Esophagus muscularis mucosa (tissue), 4 donors: ENCODE measurements at regions not wholly inside any gene's neighbourhood (a gene's known extent, or its start where the extent isn't known, plus 50 kb on each side); places are given as distances from the start of the nearest gene placed in this dataset.

ENCODE experiments used
- CTCF ChIP-seq, 3 experiments: fragments of 200-600 bp in 2 of 3; fragments of 450-650 bp in 1 of 3; sonication (generic) in 2 of 3; IDR thresholded peaks; one replicate each; pipeline ENCODE4 v1.5.1; 2017 to 2019; ENCODE audit warnings: antibody characterized with exemption in 3 of 3, mild to moderate bottlenecking in 2 of 3, moderate library complexity in 1 of 3
- EP300 ChIP-seq: sonication (generic); formaldehyde crosslinking; IDR thresholded peaks from one replicate; pipeline ENCODE4 v1.6.1; 2017; ENCODE audit warnings: antibody characterized with exemption
- POLR2A ChIP-seq: fragments of 450-650 bp; IDR thresholded peaks from one replicate; pipeline ENCODE4 v1.6.1; 2017; ENCODE audit warnings: antibody characterized with exemption, moderate library complexity, mild to moderate bottlenecking, low read depth
- POLR2AphosphoS5 ChIP-seq, 2 donors: sonication (generic); formaldehyde crosslinking; IDR thresholded peaks; one replicate each; pipeline ENCODE4 v1.6.1; 2017; ENCODE audit warnings: antibody characterized with exemption in 2 of 2

DNA sequence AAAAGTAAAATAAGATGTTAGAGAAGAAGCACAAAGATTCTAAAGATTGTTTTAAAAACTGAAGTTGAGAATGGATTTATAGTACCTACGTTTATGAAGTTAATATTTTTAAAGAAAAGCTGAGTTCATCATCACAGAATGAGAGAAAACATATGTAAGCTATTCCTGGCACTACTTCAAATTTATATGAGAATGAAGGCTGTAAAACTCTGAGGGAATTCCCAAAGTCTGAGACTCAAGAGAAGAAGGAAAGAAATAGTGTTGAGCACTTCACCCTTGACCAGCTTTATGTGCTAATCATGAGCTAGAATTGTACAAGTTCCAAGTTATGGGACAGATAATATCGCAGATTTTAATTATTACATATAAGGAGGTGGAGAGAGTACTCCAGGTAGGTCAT is 323.7 kb upstream of the GNAI1 start:
- TF ChIP-seq CTCF (IDR thresholded peaks at IDR 0.05), result no peak
- TF ChIP-seq POLR2A, result no peak
- TF ChIP-seq EP300, result no peak
- TF ChIP-seq POLR2AphosphoS5 (IDR thresholded peaks at IDR 0.05), result no peak
